OCI-LY7 (cell line): ENCODE measurements at regions not wholly inside any gene's neighbourhood (a gene's known extent, or its start where the extent isn't known, plus 50 kb on each side); places are given as distances from the start of the nearest gene placed in this dataset.

Experiments used
- BruUV-seq: library from RNA; stranded (reverse); fragments of 400-500 nt; replicated peaks from 2 replicates; lab custom pipeline; 2021; lab: Mats Ljungman, UMichigan
- CTCF ChIA-PET: fragments of 300-600 bp; sonication (Branson Sonifier 250); formaldehyde crosslinking; loops from one replicate; lab custom pipeline; 2022; ENCODE audit warnings: antibody characterized with exemption; ENCODE audit not compliant: unreplicated experiment; lab: Charles Lee
- POLR2A ChIA-PET: fragments of 300-600 bp; sonication (Branson Sonifier 250); formaldehyde crosslinking; loops from one replicate; lab custom pipeline; 2022; ENCODE audit warnings: antibody characterized with exemption; lab: Charles Lee
- DNase-seq: peaks from one replicate; pipeline ENCODE4 v3.0.0-alpha.2; 2015; ENCODE audit warnings: low spot score
- H2AFZ ChIP-seq: fragments of 200-600 bp; sonication (generic), shearing (Covaris generic); 2 replicates; pipeline ENCODE4 v1.6.1; 2014; ENCODE audit warnings: mild to moderate bottlenecking, antibody characterized with exemption, low read length, moderate library complexity
- H3K27ac ChIP-seq: fragments of 200-600 bp; sonication (generic); 2 replicates; pipeline ENCODE4 v1.5.1; 2014; ENCODE audit warnings: mixed run types, low read depth, mild to moderate bottlenecking, moderate library complexity, low read length, inconsistent platforms; ENCODE audit not compliant: poor library complexity, severe bottlenecking
- H3K36me3 ChIP-seq: fragments of 200-600 bp; sonication (generic); 2 replicates; pipeline ENCODE4 v1.6.1; 2014; ENCODE audit warnings: mild to moderate bottlenecking, antibody characterized with exemption, low read length, moderate library complexity, mixed read lengths; ENCODE audit not compliant: insufficient read depth
- H3K4me1 ChIP-seq: fragments of 200-600 bp; sonication (generic); 2 replicates; pipeline ENCODE4 v1.5.1; 2014; ENCODE audit warnings: mild to moderate bottlenecking, low read length; ENCODE audit not compliant: insufficient read depth, poor library complexity, severe bottlenecking
- H3K4me2 ChIP-seq: fragments of 200-600 bp; sonication (generic); 2 replicates; pipeline ENCODE4 v1.6.1; 2014; ENCODE audit warnings: mild to moderate bottlenecking, low read length
- H3K4me3 ChIP-seq: fragments of 200-600 bp; sonication (generic); 2 replicates; pipeline ENCODE4 v1.5.1; 2014; ENCODE audit warnings: mild to moderate bottlenecking, low read depth, low read length; ENCODE audit not compliant: poor library complexity, severe bottlenecking
- H3K79me2 ChIP-seq: fragments of 200-600 bp; sonication (generic); 2 replicates; pipeline ENCODE4 v1.6.1; 2016; ENCODE audit warnings: low read depth, mild to moderate bottlenecking, low read length, moderate library complexity, mixed read lengths; ENCODE audit not compliant: insufficient read depth
- H3K9me2 ChIP-seq: fragments of 200-600 bp; sonication (generic); 2 replicates; pipeline ENCODE4 v1.6.1; 2016; ENCODE audit warnings: mild to moderate bottlenecking, low read length, mixed read lengths; ENCODE audit not compliant: insufficient read depth
- H3K9me3 ChIP-seq: fragments of 200-600 bp; sonication (generic); 2 replicates; pipeline ENCODE4 v1.6.1; 2014; ENCODE audit warnings: mild to moderate bottlenecking, mixed run types, low read length, mixed read lengths
- H4K20me1 ChIP-seq: fragments of 200-600 bp; sonication (generic); 2 replicates; pipeline ENCODE4 v1.6.1; 2014; ENCODE audit warnings: mild to moderate bottlenecking, antibody characterized with exemption, low read length, moderate library complexity, mixed read lengths; ENCODE audit not compliant: insufficient read depth
- EZH2phosphoT487 ChIP-seq: fragments of 200-600 bp; sonication (generic); IDR thresholded peaks from 2 replicates; pipeline ENCODE4 v1.6.1; 2018; ENCODE audit warnings: low read depth, borderline replicate concordance, mild to moderate bottlenecking, mixed run types, antibody characterized with exemption, low read length, moderate library complexity, mixed read lengths
- intact Hi-C: fragments of 100-400 bp; cut with micrococcal nuclease; formaldehyde crosslinking; loops from one replicate; pipeline ENCODE4 v1.10.0; 2022; ENCODE audit not compliant: unreplicated experiment
- TF ChIP-seq, protein P1 (sequence below): fragments of 200-600 bp; sonication (generic); conservative IDR thresholded peaks from 2 replicates; pipeline ENCODE4 v1.5.1; 2014; ENCODE audit warnings: mild to moderate bottlenecking, antibody characterized with exemption, low read length, moderate library complexity, mixed read lengths

DNA sequence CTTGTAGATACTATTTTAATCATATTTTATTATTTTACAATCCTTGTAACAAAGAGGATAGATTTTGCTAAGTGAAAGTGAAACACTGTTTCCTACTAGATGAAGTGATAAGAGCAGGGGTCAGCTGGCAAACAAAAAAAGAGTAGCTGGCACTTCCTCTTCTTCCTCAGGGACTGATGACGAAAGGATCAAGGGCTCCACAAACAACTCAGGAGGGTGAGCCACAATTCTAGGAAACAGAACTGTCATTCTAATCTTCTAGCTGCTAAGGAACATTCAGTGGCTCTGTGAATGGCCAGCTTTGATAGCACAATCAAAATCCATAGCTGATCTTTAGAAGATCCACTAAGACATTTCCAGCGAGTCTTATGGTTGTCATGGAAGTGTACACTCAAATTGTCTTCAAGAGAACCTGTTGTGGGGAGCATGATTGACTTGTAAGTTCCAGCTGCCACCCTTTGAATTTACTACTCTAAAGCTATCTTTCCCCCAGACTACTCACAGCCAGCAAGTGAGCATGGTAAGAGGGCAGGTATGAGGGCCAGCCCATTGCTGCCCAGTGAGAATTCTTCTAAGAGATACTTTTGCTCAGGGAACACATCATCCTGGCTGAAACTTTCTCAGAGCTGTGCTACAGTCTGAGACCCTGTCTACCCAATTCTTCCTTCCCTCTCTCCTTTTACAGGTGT, 275.7 kb upstream of the RASGEF1B start:
- no peaks in the 10 kb centered on the region for H3K9me3 ChIP-seq
- H3K4me2 ChIP-seq, result no peak overlapping the region
- intact Hi-C loops, result no loop called here
- H3K79me2 ChIP-seq, result no peaks in the 10 kb centered on the region
- BruUV-seq, result no TSS peak
- H3K9me2 ChIP-seq, result no peaks in the 10 kb centered on the region
- no peaks in the 10 kb centered on the region for H3K4me1 ChIP-seq
- H2AFZ ChIP-seq, result no peak overlapping the region
- CTCF ChIA-PET, result no interaction called here
- DNase-seq, result no peak
- no peaks in the 10 kb centered on the region for H3K36me3 ChIP-seq
- no peak overlapping the region for H3K4me3 ChIP-seq
- H3K27ac ChIP-seq, result no peak overlapping the region
- POLR2A ChIA-PET, result no interaction called here
- H4K20me1 ChIP-seq, result no peaks in the 10 kb centered on the region
- TF ChIP-seq, protein P1, sequence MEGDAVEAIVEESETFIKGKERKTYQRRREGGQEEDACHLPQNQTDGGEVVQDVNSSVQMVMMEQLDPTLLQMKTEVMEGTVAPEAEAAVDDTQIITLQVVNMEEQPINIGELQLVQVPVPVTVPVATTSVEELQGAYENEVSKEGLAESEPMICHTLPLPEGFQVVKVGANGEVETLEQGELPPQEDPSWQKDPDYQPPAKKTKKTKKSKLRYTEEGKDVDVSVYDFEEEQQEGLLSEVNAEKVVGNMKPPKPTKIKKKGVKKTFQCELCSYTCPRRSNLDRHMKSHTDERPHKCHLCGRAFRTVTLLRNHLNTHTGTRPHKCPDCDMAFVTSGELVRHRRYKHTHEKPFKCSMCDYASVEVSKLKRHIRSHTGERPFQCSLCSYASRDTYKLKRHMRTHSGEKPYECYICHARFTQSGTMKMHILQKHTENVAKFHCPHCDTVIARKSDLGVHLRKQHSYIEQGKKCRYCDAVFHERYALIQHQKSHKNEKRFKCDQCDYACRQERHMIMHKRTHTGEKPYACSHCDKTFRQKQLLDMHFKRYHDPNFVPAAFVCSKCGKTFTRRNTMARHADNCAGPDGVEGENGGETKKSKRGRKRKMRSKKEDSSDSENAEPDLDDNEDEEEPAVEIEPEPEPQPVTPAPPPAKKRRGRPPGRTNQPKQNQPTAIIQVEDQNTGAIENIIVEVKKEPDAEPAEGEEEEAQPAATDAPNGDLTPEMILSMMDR, result no peak
- TF ChIP-seq EZH2phosphoT487, result no peak

- Histone ChIP-seq H3K9me3 (no peaks in the 10 kb centered on the region), H3K36me3 (no peaks in the 10 kb centered on the region), H3K4me1 (no peaks in the 10 kb centered on the region), H3K4me2 (no peak overlapping the region), H3K4me3 (no peak overlapping the region), H3K79me2 (no peaks in the 10 kb centered on the region), H4K20me1 (no peaks in the 10 kb centered on the region), H3K9me2 (no peaks in the 10 kb centered on the region), H2AFZ (no peak overlapping the region), H3K27ac (no peak overlapping the region)
- intact Hi-C loops, result no loop called here
- no TSS peak for BruUV-seq
- DNase-seq, result no peak
- CTCF ChIA-PET, result no interaction called here
- TF ChIP-seq, protein P1, result no peak
- TF ChIP-seq EZH2phosphoT487, result no peak
- POLR2A ChIA-PET, result no interaction called here
Measured at GRCh38 chr4:81746773-81747172, 275.1 kb upstream of the RASGEF1B start.

DNA sequence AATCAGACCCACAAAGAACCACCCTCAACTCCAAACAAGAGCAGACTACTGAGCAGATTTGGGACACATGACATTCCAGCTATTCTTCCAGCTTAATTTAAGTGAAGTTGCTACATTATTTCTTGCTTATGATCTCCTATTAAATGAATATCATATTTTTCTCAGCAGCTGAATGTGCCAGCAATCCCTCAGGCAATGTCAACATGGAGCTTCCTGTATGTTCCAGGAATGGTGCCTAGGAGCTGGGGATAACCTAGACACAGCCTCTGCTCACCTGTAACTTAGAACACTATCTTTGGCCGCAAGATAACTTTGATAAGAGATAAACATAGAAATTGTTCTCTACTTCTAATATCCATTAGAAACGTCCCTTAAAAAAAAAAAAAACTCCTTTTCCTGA, 274.4 kb upstream of the RASGEF1B start:
- Histone ChIP-seq H3K27ac (no peak overlapping the region), H3K4me1 (no peaks in the 10 kb centered on the region), H3K4me3 (no peak overlapping the region), H3K4me2 (no peak overlapping the region), H3K9me2 (no peaks in the 10 kb centered on the region), H3K79me2 (no peaks in the 10 kb centered on the region), H3K9me3 (no peaks in the 10 kb centered on the region), H2AFZ (no peak overlapping the region), H4K20me1 (no peaks in the 10 kb centered on the region), H3K36me3 (no peaks in the 10 kb centered on the region)
- intact Hi-C loops, result no loop called here
- TF ChIP-seq EZH2phosphoT487, result no peak
- ChIA-PET POLR2A (interaction anchor here (0.7 kb wide), 1 partner anchor 764 kb away, joined by 4 read pairs; no protein-coding TSS in a partner anchor), CTCF (no interaction called here)
- BruUV-seq, result no TSS peak
- DNase-seq, result no peak
